SK-N-SH (cell line): ENCODE measurements at regions not wholly inside any gene's neighbourhood (a gene's known extent, or its start where the extent isn't known, plus 50 kb on each side); places are given as distances from the start of the nearest gene placed in this dataset.

Experiments used
- CTCF ChIA-PET: fragments of 300-600, 350-600 bp; formaldehyde crosslinking; extraction: SDS; loops from one replicate; lab custom pipeline; 2021; lab: Yijun Ruan, JAX
- POLR2A ChIA-PET: fragments of 350-600 bp; sonication (Branson Sonifier 250); formaldehyde crosslinking; extraction: SDS; loops from one replicate; lab custom pipeline; 2020; ENCODE audit warnings: antibody characterized with exemption, inconsistent platforms; lab: Yijun Ruan, JAX
- DNase-seq: peaks from one replicate; pipeline ENCODE4 v3.0.0; 2012
- H2AFZ ChIP-seq: fragments of 200-600 bp; sonication (generic); 2 replicates; pipeline ENCODE4 v1.8.1; 2016; ENCODE audit warnings: antibody characterized with exemption, mild to moderate bottlenecking, low read depth
- H3F3A ChIP-seq: fragments of 200-600 bp; sonication (generic); replicated peaks from 2 replicates; pipeline ENCODE3; 2016; ENCODE audit warnings: antibody characterized with exemption, mild to moderate bottlenecking; ENCODE audit not compliant: insufficient read depth
- H3K27ac ChIP-seq, 2 experiments: fragments of 200-500 bp in 1 of 2; fragments of 200-600 bp in 1 of 2; sonication (Bioruptor generic) in 1 of 2; sonication (generic), shearing (Covaris generic) in 1 of 2; 2 replicates each; pipeline versions ENCODE4 v1.5.1 to v1.6.1; 2014 to 2016; ENCODE audit warnings: low read depth in 2 of 2, inconsistent platforms in 1 of 2, low read length in 1 of 2, mild to moderate bottlenecking in 1 of 2, mixed read lengths in 1 of 2
- H3K27me3 ChIP-seq: fragments of 200-600 bp; sonication (generic), shearing (Covaris generic); 2 replicates; pipeline ENCODE4 v1.6.1; 2016; ENCODE audit warnings: mixed run types; ENCODE audit not compliant: insufficient read depth
- H3K36me3 ChIP-seq, 2 experiments: fragments of 200-500 bp in 1 of 2; fragments of 200-600 bp in 1 of 2; sonication (Bioruptor generic) in 1 of 2; sonication (generic) in 1 of 2; replicated peaks in 1 of 2; 2 replicates each; pipeline versions ENCODE3 to v1.5.1; 2014 to 2016; ENCODE audit warnings: low read length in 1 of 2, mild to moderate bottlenecking in 1 of 2; ENCODE audit not compliant: insufficient read depth in 2 of 2, control insufficient read depth in 1 of 2
- H3K4me1 ChIP-seq, 2 experiments: fragments of 200-500 bp in 1 of 2; fragments of 200-600 bp in 1 of 2; sonication (Bioruptor generic) in 1 of 2; sonication (generic), shearing (Covaris generic) in 1 of 2; 2 replicates each; pipeline versions ENCODE4 v1.5.1 to v1.6.1; 2014 to 2016; ENCODE audit warnings: low read depth in 1 of 2, low read length in 1 of 2, mixed run types in 1 of 2; ENCODE audit not compliant: insufficient read depth in 2 of 2, control insufficient read depth in 1 of 2
- H3K4me2 ChIP-seq: fragments of 200-600 bp; sonication (generic), shearing (Covaris generic); 2 replicates; pipeline ENCODE4 v1.6.1; 2017; ENCODE audit warnings: mixed run types
- H3K4me3 ChIP-seq, 2 experiments: fragments of 200-500 bp in 1 of 2; fragments of 200-600 bp in 1 of 2; sonication (Bioruptor generic) in 1 of 2; sonication (generic), shearing (Covaris generic) in 1 of 2; 2 replicates each; pipeline versions ENCODE4 v1.5.1 to v1.8.1; 2014 to 2016; ENCODE audit warnings: low read depth in 2 of 2, inconsistent platforms in 1 of 2, low read length in 1 of 2, mild to moderate bottlenecking in 1 of 2, mixed read lengths in 1 of 2, moderate library complexity in 1 of 2
- H3K79me2 ChIP-seq: fragments of 200-600 bp; sonication (generic); 2 replicates; pipeline ENCODE4 v1.8.1; 2017; ENCODE audit warnings: mild to moderate bottlenecking; ENCODE audit not compliant: insufficient read depth
- H3K9ac ChIP-seq: fragments of 200-600 bp; sonication (generic); 2 replicates; pipeline ENCODE4 v1.6.1; 2017; ENCODE audit warnings: mixed run types
- H3K9me2 ChIP-seq: fragments of 200-600 bp; sonication (generic); 2 replicates; pipeline ENCODE4 v1.6.1; 2017; ENCODE audit warnings: mixed run types
- H3K9me3 ChIP-seq: fragments of 200-600 bp; sonication (generic); 2 replicates; pipeline ENCODE4 v1.6.1; 2017; ENCODE audit warnings: mixed run types, mild to moderate bottlenecking, moderate library complexity
- H4K20me1 ChIP-seq: fragments of 200-600 bp; sonication (generic); 2 replicates; pipeline ENCODE4 v1.6.1; 2017; ENCODE audit warnings: mild to moderate bottlenecking, mixed run types; ENCODE audit not compliant: insufficient read depth
- CHD2 ChIP-seq: fragments of 150-350 bp; IDR thresholded peaks from 2 replicates; pipeline ENCODE4 v1.6.1; 2018; ENCODE audit warnings: low read length; ENCODE audit not compliant: partially characterized antibody
- CTCF ChIP-seq: fragments of 200-600 bp; sonication (generic); IDR thresholded peaks from 2 replicates; pipeline ENCODE4 v1.6.1; 2017; ENCODE audit warnings: antibody characterized with exemption, mild to moderate bottlenecking, moderate library complexity
- ELF1 ChIP-seq: IDR thresholded peaks from 2 replicates; pipeline ENCODE4 v1.4.0; 2012
- FOSL2 ChIP-seq: IDR thresholded peaks from 2 replicates; pipeline ENCODE4 v1.4.0; 2012; ENCODE audit warnings: low read depth, mild to moderate bottlenecking, moderate library complexity, borderline replicate concordance
- FOXJ3 ChIP-seq: sonication (generic); formaldehyde crosslinking; IDR thresholded peaks from 2 replicates; pipeline ENCODE4 v1.5.1; 2020; ENCODE audit warnings: mild to moderate bottlenecking, missing genetic modification reagents
- GATA2 ChIP-seq: sonication (generic); formaldehyde crosslinking; IDR thresholded peaks from 2 replicates; pipeline ENCODE4 v1.5.0; 2020; ENCODE audit warnings: mild to moderate bottlenecking, missing genetic modification reagents
- IRF3 ChIP-seq: fragments of 150-350 bp; IDR thresholded peaks from 2 replicates; pipeline ENCODE4 v1.6.1; 2016; ENCODE audit warnings: mild to moderate bottlenecking, low read depth, low read length
- JUND ChIP-seq: IDR thresholded peaks from 2 replicates; pipeline ENCODE4 v1.4.0; 2012
- MAX ChIP-seq: IDR thresholded peaks from 2 replicates; pipeline ENCODE4 v1.4.0; 2012; ENCODE audit warnings: low read depth
- MEF2A ChIP-seq: IDR thresholded peaks from 2 replicates; pipeline ENCODE4 v1.4.0; 2012; ENCODE audit warnings: low read depth, borderline replicate concordance
- NFIC ChIP-seq: IDR thresholded peaks from 2 replicates; pipeline ENCODE4 v1.4.0; 2012; ENCODE audit warnings: borderline replicate concordance
- NRF1 ChIP-seq: IDR thresholded peaks from 2 replicates; pipeline ENCODE4 v1.6.1; 2012; ENCODE audit warnings: low read depth, mild to moderate bottlenecking, low read length
- PBX3 ChIP-seq: IDR thresholded peaks from 2 replicates; pipeline ENCODE4; 2012
- RAD21 ChIP-seq: IDR thresholded peaks from 2 replicates; pipeline ENCODE4 v1.6.1; 2012; ENCODE audit warnings: mild to moderate bottlenecking, low read length
- RCOR1 ChIP-seq: fragments of 150-350 bp; IDR thresholded peaks from 2 replicates; pipeline ENCODE4 v1.6.1; 2017; ENCODE audit warnings: antibody characterized with exemption, low read length
- REST ChIP-seq: IDR thresholded peaks from 2 replicates; pipeline ENCODE4 v1.6.1; 2012; ENCODE audit warnings: mild to moderate bottlenecking, low read depth, low read length, moderate library complexity
- RFX5 ChIP-seq: IDR thresholded peaks from 2 replicates; pipeline ENCODE4 v1.6.1; 2012; ENCODE audit warnings: mild to moderate bottlenecking, improper control_type of control experiment, low read length
- RXRA ChIP-seq: IDR thresholded peaks from 2 replicates; pipeline ENCODE4 v1.4.0; 2012; ENCODE audit warnings: low read depth, mild to moderate bottlenecking, borderline replicate concordance
- SIN3A ChIP-seq: IDR thresholded peaks from 2 replicates; pipeline ENCODE4 v1.6.1; 2012; ENCODE audit warnings: low read depth, mild to moderate bottlenecking, low read length, moderate library complexity, borderline replicate concordance
- SMC3 ChIP-seq: IDR thresholded peaks from 2 replicates; pipeline ENCODE4 v1.6.1; 2012; ENCODE audit warnings: low read depth, low read length, improper control_type of control experiment
- TAF1 ChIP-seq: IDR thresholded peaks from 2 replicates; pipeline ENCODE4 v1.6.1; 2012; ENCODE audit warnings: low read depth, mild to moderate bottlenecking, low read length, moderate library complexity, borderline replicate concordance
- TCF12 ChIP-seq: IDR thresholded peaks from 2 replicates; pipeline ENCODE4 v1.4.0; 2012
- YY1 ChIP-seq: IDR thresholded peaks from 2 replicates; pipeline ENCODE4 v1.4.0; 2012; ENCODE audit warnings: low read depth, mild to moderate bottlenecking
- ZBTB33 ChIP-seq: IDR thresholded peaks from 2 replicates; pipeline ENCODE4 v1.4.0; 2012; ENCODE audit warnings: low read depth, borderline replicate concordance
- WGBS: methylation state at CpG from one replicate; pipeline ENCODE4 v1.1.6; 2017; ENCODE audit warnings: low lambda C conversion rate; 5-methylcytosine and 5-hydroxymethylcytosine counted together
- TF ChIP-seq, protein P1 (sequence below): IDR thresholded peaks from 2 replicates; pipeline ENCODE4 v1.4.0; 2012; ENCODE audit warnings: low read depth, borderline replicate concordance

DNA sequence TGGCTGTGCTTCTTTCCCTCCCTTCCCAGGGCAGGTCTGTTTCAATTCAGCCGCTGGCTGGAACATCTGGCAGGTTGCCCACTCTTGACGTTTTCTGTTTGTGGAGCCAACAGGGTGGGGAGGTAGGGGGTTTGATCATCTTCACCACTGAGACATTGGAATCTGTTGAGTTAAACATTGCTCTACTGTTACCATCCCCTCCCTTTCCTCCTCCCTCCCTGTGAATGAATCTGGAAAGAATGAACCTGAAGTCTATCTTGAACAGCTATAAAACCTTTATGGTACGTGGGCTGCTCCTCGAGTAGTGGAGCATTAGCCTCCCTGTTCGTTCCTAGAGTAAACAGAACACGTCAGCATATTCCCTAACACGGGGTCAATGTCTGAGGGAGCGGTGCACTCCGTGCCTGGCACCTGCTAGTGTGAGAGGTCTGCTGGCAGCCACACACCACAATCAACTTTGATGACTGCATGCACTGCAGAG is 249.9 kb upstream of the RBBP8 start:
- H3K9ac ChIP-seq = no peak overlapping the region
- H3K9me2 ChIP-seq = no peaks in the 10 kb centered on the region
- H3K36me3 ChIP-seq = no peaks in the 10 kb centered on the region
- H2AFZ ChIP-seq = no peak overlapping the region; the same call in 1 of the 2 replicates
- H3K79me2 ChIP-seq = no peaks in the 10 kb centered on the region
- H3F3A ChIP-seq = no peaks in the 10 kb centered on the region
- WGBS = 3% methylated on average over 8 of the region's 9 CpGs
- peak overlapping the region; percentile 57 for H3K4me2 ChIP-seq
- ChIA-PET CTCF (interaction anchor here (2.1 kb wide), 1 partner anchor 21 kb away, joined by 8 read pairs; no protein-coding TSS in a partner anchor), POLR2A (no interaction called here)
- peaks cover 0 to 6% of the 10 kb centered on the region in 2 experiments; a peak in 1 of 4 replicates for H3K4me1 ChIP-seq
- no peaks in the 10 kb centered on the region for H3K9me3 ChIP-seq
- H4K20me1 ChIP-seq = no peaks in the 10 kb centered on the region
- DNase-seq = no peak
- H3K27me3 ChIP-seq = no peaks in the 10 kb centered on the region
- peak overlapping the region in 1 of 2 experiments; percentile 24; a peak in 1 of 4 replicates for H3K4me3 ChIP-seq
- H3K27ac ChIP-seq = peak overlapping the region in 1 of 2 experiments; percentile 37; a peak in 1 of 4 replicates
- no peak for TF ChIP-seq MEF2A
- no peak for TF ChIP-seq RFX5
- no peak for TF ChIP-seq NRF1
- TF ChIP-seq RCOR1 = no peak
- no peak for TF ChIP-seq ZBTB33
- TF ChIP-seq REST = no peak
- peak; percentile 58; the same call in 1 of the 2 replicates for TF ChIP-seq TCF12
- no peak for TF ChIP-seq FOXJ3
- no peak for TF ChIP-seq SIN3A
- no peak for TF ChIP-seq TAF1
- no peak for TF ChIP-seq SMC3
- peak; percentile 87 for TF ChIP-seq NFIC
- TF ChIP-seq MAX = no peak
- TF ChIP-seq GATA2 (CRISPR knock-in tag) = no peak
- TF ChIP-seq ELF1 = no peak
- TF ChIP-seq JUND = no peak
- no peak for TF ChIP-seq CTCF
- TF ChIP-seq IRF3 = no peak
- peak; percentile 35 for TF ChIP-seq PBX3
- no peak for TF ChIP-seq RXRA
- no peak for TF ChIP-seq RAD21
- no peak for TF ChIP-seq CHD2
- no peak for TF ChIP-seq YY1
- TF ChIP-seq FOSL2 = no peak
- TF ChIP-seq, protein P1, sequence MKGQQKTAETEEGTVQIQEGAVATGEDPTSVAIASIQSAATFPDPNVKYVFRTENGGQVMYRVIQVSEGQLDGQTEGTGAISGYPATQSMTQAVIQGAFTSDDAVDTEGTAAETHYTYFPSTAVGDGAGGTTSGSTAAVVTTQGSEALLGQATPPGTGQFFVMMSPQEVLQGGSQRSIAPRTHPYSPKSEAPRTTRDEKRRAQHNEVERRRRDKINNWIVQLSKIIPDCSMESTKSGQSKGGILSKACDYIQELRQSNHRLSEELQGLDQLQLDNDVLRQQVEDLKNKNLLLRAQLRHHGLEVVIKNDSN = no peak
